OCI-LY7 (cell line): ENCODE measurements at regions not wholly inside any gene's neighbourhood (a gene's known extent, or its start where the extent isn't known, plus 50 kb on each side); places are given as distances from the start of the nearest gene placed in this dataset.
"Not testable (repeated sequence)": the region's sequence is repeated elsewhere in the genome, so short reads cannot be mapped to it uniquely, and the experiment has no call there.

Experiments used
- BruUV-seq: library from RNA; stranded (reverse); fragments of 400-500 nt; replicated peaks from 2 replicates; lab custom pipeline; 2021; lab: Mats Ljungman, UMichigan
- CTCF ChIA-PET: fragments of 300-600 bp; sonication (Branson Sonifier 250); formaldehyde crosslinking; loops from one replicate; lab custom pipeline; 2022; ENCODE audit warnings: antibody characterized with exemption; ENCODE audit not compliant: unreplicated experiment; lab: Charles Lee
- POLR2A ChIA-PET: fragments of 300-600 bp; sonication (Branson Sonifier 250); formaldehyde crosslinking; loops from one replicate; lab custom pipeline; 2022; ENCODE audit warnings: antibody characterized with exemption; lab: Charles Lee
- DNase-seq: peaks from one replicate; pipeline ENCODE4 v3.0.0-alpha.2; 2015; ENCODE audit warnings: low spot score
- H2AFZ ChIP-seq: fragments of 200-600 bp; sonication (generic), shearing (Covaris generic); 2 replicates; pipeline ENCODE4 v1.6.1; 2014; ENCODE audit warnings: mild to moderate bottlenecking, antibody characterized with exemption, low read length, moderate library complexity
- H3K27ac ChIP-seq: fragments of 200-600 bp; sonication (generic); 2 replicates; pipeline ENCODE4 v1.5.1; 2014; ENCODE audit warnings: mixed run types, low read depth, mild to moderate bottlenecking, moderate library complexity, low read length, inconsistent platforms; ENCODE audit not compliant: poor library complexity, severe bottlenecking
- H3K36me3 ChIP-seq: fragments of 200-600 bp; sonication (generic); 2 replicates; pipeline ENCODE4 v1.6.1; 2014; ENCODE audit warnings: mild to moderate bottlenecking, antibody characterized with exemption, low read length, moderate library complexity, mixed read lengths; ENCODE audit not compliant: insufficient read depth
- H3K4me1 ChIP-seq: fragments of 200-600 bp; sonication (generic); 2 replicates; pipeline ENCODE4 v1.5.1; 2014; ENCODE audit warnings: mild to moderate bottlenecking, low read length; ENCODE audit not compliant: insufficient read depth, poor library complexity, severe bottlenecking
- H3K4me2 ChIP-seq: fragments of 200-600 bp; sonication (generic); 2 replicates; pipeline ENCODE4 v1.6.1; 2014; ENCODE audit warnings: mild to moderate bottlenecking, low read length
- H3K4me3 ChIP-seq: fragments of 200-600 bp; sonication (generic); 2 replicates; pipeline ENCODE4 v1.5.1; 2014; ENCODE audit warnings: mild to moderate bottlenecking, low read depth, low read length; ENCODE audit not compliant: poor library complexity, severe bottlenecking
- H3K79me2 ChIP-seq: fragments of 200-600 bp; sonication (generic); 2 replicates; pipeline ENCODE4 v1.6.1; 2016; ENCODE audit warnings: low read depth, mild to moderate bottlenecking, low read length, moderate library complexity, mixed read lengths; ENCODE audit not compliant: insufficient read depth
- H3K9me2 ChIP-seq: fragments of 200-600 bp; sonication (generic); 2 replicates; pipeline ENCODE4 v1.6.1; 2016; ENCODE audit warnings: mild to moderate bottlenecking, low read length, mixed read lengths; ENCODE audit not compliant: insufficient read depth
- H3K9me3 ChIP-seq: fragments of 200-600 bp; sonication (generic); 2 replicates; pipeline ENCODE4 v1.6.1; 2014; ENCODE audit warnings: mild to moderate bottlenecking, mixed run types, low read length, mixed read lengths
- H4K20me1 ChIP-seq: fragments of 200-600 bp; sonication (generic); 2 replicates; pipeline ENCODE4 v1.6.1; 2014; ENCODE audit warnings: mild to moderate bottlenecking, antibody characterized with exemption, low read length, moderate library complexity, mixed read lengths; ENCODE audit not compliant: insufficient read depth
- intact Hi-C: fragments of 100-400 bp; cut with micrococcal nuclease; formaldehyde crosslinking; loops from one replicate; pipeline ENCODE4 v1.10.0; 2022; ENCODE audit not compliant: unreplicated experiment

DNA sequence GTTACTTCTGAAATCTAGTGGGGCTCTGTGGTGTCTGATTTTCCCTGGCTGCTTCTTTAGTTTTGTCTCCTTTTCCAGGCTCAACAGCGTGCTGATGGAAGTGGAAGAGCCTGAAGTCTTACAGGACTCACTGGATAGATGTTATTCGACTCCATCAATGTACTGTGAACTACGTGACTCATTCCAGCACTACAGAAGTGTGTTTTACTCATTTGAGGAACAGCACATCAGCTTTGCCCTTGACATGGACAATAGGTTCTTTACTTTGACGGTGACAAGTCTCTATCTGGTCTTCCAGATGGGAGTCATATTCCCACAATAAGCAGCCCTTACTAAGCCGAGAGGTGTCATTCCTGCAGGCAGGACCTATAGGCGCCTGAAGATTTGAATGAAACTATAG lies 51.1 kb downstream of the NBPF8 start:
- H3K9me2 ChIP-seq, intact Hi-C loops, DNase-seq, H3K4me2 ChIP-seq, POLR2A ChIA-PET, BruUV-seq, H2AFZ ChIP-seq, H3K27ac ChIP-seq, H3K36me3 ChIP-seq, H3K4me3 ChIP-seq, H3K79me2 ChIP-seq, CTCF ChIA-PET, H4K20me1 ChIP-seq, H3K4me1 ChIP-seq, H3K9me3 ChIP-seq: not testable (repeated sequence)

- BruUV-seq, H3K36me3 ChIP-seq, intact Hi-C loops: not testable (repeated sequence)
These were observed 62.8 kb downstream of the NBPF8 start for GRCh38 chr1:120477663-120478062.

DNA sequence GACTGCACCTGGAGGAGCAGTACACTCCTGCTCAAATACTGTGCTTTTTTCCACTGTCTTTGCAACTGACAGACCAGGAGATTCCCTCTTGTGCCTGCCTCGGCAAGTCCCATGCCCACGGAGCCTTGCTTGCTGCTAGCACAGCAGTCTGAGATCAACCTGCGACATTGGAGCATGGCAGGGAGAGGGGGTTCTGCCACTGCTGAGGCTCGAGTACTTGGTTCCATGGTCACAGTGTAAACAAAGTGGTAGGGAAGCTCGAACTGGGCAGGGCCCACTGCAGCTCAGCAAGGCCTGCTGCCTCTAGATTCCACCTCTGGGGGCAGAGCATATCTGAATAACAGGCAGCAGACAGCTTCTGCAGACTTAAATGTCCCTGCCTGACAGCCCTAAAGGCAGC lies 63.6 kb downstream of the NBPF8 start:
- H3K4me1 ChIP-seq, H3K9me2 ChIP-seq, POLR2A ChIA-PET, H3K36me3 ChIP-seq, H3K9me3 ChIP-seq, H3K27ac ChIP-seq, H3K79me2 ChIP-seq, BruUV-seq, H3K4me3 ChIP-seq, H2AFZ ChIP-seq, H4K20me1 ChIP-seq, DNase-seq, H3K4me2 ChIP-seq, CTCF ChIA-PET, intact Hi-C loops: not testable (repeated sequence)

More at GRCh38 chr1:120477663-120478062, 62.8 kb downstream of the NBPF8 start:
- H2AFZ ChIP-seq, H3K9me2 ChIP-seq, POLR2A ChIA-PET, CTCF ChIA-PET, H4K20me1 ChIP-seq, H3K9me3 ChIP-seq, H3K4me3 ChIP-seq, H3K27ac ChIP-seq, H3K4me2 ChIP-seq, H3K4me1 ChIP-seq, DNase-seq, H3K79me2 ChIP-seq: not testable (repeated sequence)

DNA sequence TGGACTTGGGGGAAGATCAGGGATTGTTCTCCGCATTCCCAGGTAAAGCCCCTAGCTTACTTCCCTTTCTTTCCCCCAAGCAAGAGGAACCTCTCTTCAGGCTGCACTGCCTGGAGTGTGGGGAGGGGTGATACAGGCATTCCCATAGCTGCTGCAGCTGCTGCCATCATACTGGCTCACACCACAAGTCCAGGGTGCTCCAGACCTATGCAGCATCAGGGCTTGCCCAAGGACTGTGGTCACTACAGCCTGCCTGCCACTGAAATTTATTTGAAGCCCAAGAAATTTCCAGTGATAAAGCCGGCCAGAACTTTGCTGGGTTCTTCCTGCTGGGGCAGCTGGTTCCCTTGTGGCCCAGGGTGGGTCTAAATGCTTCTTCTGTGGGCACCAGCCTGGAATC lies 72.7 kb downstream of the NBPF8 start:
- BruUV-seq, H3K9me2 ChIP-seq, H3K4me2 ChIP-seq, H4K20me1 ChIP-seq, CTCF ChIA-PET, H3K36me3 ChIP-seq, H3K4me3 ChIP-seq, H3K9me3 ChIP-seq, H3K79me2 ChIP-seq, H2AFZ ChIP-seq, POLR2A ChIA-PET, H3K4me1 ChIP-seq, H3K27ac ChIP-seq, DNase-seq, intact Hi-C loops: not testable (repeated sequence)

- H4K20me1 ChIP-seq, POLR2A ChIA-PET, intact Hi-C loops, H3K27ac ChIP-seq, CTCF ChIA-PET, H3K4me1 ChIP-seq, DNase-seq, H3K79me2 ChIP-seq, H2AFZ ChIP-seq, H3K4me2 ChIP-seq, H3K36me3 ChIP-seq, H3K4me3 ChIP-seq, H3K9me3 ChIP-seq, BruUV-seq, H3K9me2 ChIP-seq: not testable (repeated sequence)
These were observed 74.4 kb downstream of the NBPF8 start for GRCh38 chr1:120489217-120489616.

- DNase-seq, H3K9me2 ChIP-seq, H3K79me2 ChIP-seq, intact Hi-C loops, H3K27ac ChIP-seq, H4K20me1 ChIP-seq, H3K9me3 ChIP-seq, CTCF ChIA-PET, H2AFZ ChIP-seq, H3K4me3 ChIP-seq, BruUV-seq, H3K4me1 ChIP-seq, POLR2A ChIA-PET, H3K4me2 ChIP-seq, H3K36me3 ChIP-seq: not testable (repeated sequence)
These were observed 82.3 kb downstream of the NBPF8 start for GRCh38 chr1:120497145-120497544.

- CTCF ChIA-PET, H3K4me1 ChIP-seq, H2AFZ ChIP-seq, H3K4me3 ChIP-seq, DNase-seq, H3K27ac ChIP-seq, H3K9me2 ChIP-seq, POLR2A ChIA-PET, H3K4me2 ChIP-seq, H3K9me3 ChIP-seq, intact Hi-C loops, H3K36me3 ChIP-seq, H4K20me1 ChIP-seq, H3K79me2 ChIP-seq, BruUV-seq: not testable (repeated sequence)
These were observed 88.4 kb downstream of the NBPF8 start for GRCh38 chr1:120503284-120503683.
